GM23338 (cell line): ENCODE measurements at regions not wholly inside any gene's neighbourhood (a gene's known extent, or its start where the extent isn't known, plus 50 kb on each side); places are given as distances from the start of the nearest gene placed in this dataset.

Experiments used
- CREB1 ChIP-seq: fragments of 250-450 bp; sonication (Bioruptor Pico); IDR thresholded peaks from 2 replicates; pipeline ENCODE4 v1.5.0; 2020; ENCODE audit warnings: low read depth, mild to moderate bottlenecking, moderate library complexity
- CTCF ChIP-seq, 2 experiments: fragments of 200-600 bp in 1 of 2; sonication (generic) in 1 of 2; conservative IDR thresholded peaks; 2 replicates each; pipeline versions ENCODE4 v1.5.1 to v1.6.1; 2016 to 2017; ENCODE audit warnings: antibody characterized with exemption in 2 of 2, low read depth in 2 of 2, mild to moderate bottlenecking in 2 of 2, moderate library complexity in 1 of 2
- ETS1 ChIP-seq: IDR thresholded peaks from 2 replicates; pipeline ENCODE4 v1.6.1; 2016; ENCODE audit warnings: antibody characterized with exemption
- EZH2 ChIP-seq: fragments of 200-600 bp; sonication (generic); IDR thresholded peaks from one replicate; pipeline ENCODE4 v1.8.0; 2017; ENCODE audit warnings: antibody characterized with exemption, mild to moderate bottlenecking, low read depth; ENCODE audit not compliant: unreplicated experiment
- EZH2phosphoT487 ChIP-seq: fragments of 200-600 bp; sonication (generic); IDR thresholded peaks from one replicate; pipeline ENCODE4 v1.8.1; 2018; ENCODE audit warnings: antibody characterized with exemption; ENCODE audit not compliant: unreplicated experiment
- JUNB ChIP-seq: IDR thresholded peaks from one replicate; pipeline ENCODE4 v1.6.1; 2016; ENCODE audit warnings: antibody characterized with exemption; ENCODE audit not compliant: unreplicated experiment
- NANOG ChIP-seq: IDR thresholded peaks from 2 replicates; pipeline ENCODE4 v1.6.1; 2016; ENCODE audit warnings: antibody characterized with exemption, borderline replicate concordance
- POLR2AphosphoS5 ChIP-seq: IDR thresholded peaks from 2 replicates; pipeline ENCODE4 v1.6.1; 2016; ENCODE audit warnings: antibody characterized with exemption, low read depth
- REST ChIP-seq: IDR thresholded peaks from one replicate; pipeline ENCODE4 v1.6.1; 2018; ENCODE audit warnings: antibody characterized with exemption; ENCODE audit not compliant: unreplicated experiment
- STAT1 ChIP-seq: IDR thresholded peaks from one replicate; pipeline ENCODE4 v1.6.1; 2016; ENCODE audit warnings: antibody characterized with exemption; ENCODE audit not compliant: unreplicated experiment
- ZNF114 ChIP-seq: fragments of 250-450 bp; sonication (Bioruptor Pico); IDR thresholded peaks from 2 replicates; pipeline ENCODE4 v1.5.0; 2020; ENCODE audit warnings: mild to moderate bottlenecking, moderate library complexity
- ZNF331 ChIP-seq: fragments of 250-450 bp; sonication (Bioruptor Pico); IDR thresholded peaks from 2 replicates; pipeline ENCODE4 v1.5.0; 2020; ENCODE audit warnings: low read depth, mild to moderate bottlenecking, moderate library complexity
- ZNF462 ChIP-seq: fragments of 250-450 bp; sonication (Bioruptor Pico); IDR thresholded peaks from 2 replicates; pipeline ENCODE4 v1.5.0; 2020; ENCODE audit warnings: mild to moderate bottlenecking, moderate library complexity

GRCh38 chr1:60974524-60975372 is 107.6 kb upstream of the NFIA start:
- TF ChIP-seq CTCF (conservative IDR thresholded peaks at IDR 0.05; ENCODE audit: low read depth in 2 of 2) (no peak), EZH2 (no peak), CREB1 (CRISPR knock-in tag) (no peak), POLR2AphosphoS5 (no peak), EZH2phosphoT487 (no peak), ETS1 (no peak), ZNF114 (CRISPR knock-in tag) (no peak), STAT1 (no peak), REST (no peak), JUNB (no peak), ZNF331 (CRISPR knock-in tag) (no peak), ZNF462 (CRISPR knock-in tag) (no peak), NANOG (no peak)
